ENCODE measurements at regions not wholly inside any gene's neighbourhood (a gene's known extent, or its start where the extent isn't known, plus 50 kb on each side); places are given as distances from the start of the nearest gene placed in this dataset.
A peak's percentile ranks its signal among the peaks of the same experiment; 100 is the strongest.

DNA sequence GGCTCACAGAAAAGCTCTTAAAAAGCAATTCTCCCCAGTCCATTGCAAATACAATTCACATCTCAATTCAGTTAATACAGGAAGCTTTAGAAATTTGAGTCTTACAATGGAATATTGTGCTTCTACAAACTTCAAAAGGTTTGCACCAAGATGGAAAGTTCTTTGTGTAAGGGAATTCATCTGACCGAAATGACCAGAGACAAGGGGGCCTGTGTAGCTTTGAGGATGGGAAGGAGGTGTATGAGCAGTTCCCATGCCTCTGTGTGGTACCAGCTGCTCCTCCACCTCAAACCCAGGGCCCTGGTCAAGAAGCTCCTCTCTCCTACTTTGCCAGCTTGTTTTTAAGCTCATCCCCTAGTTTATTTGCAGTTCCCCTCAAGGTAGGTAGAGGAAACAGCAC is 312.8 kb upstream of the PKDCC start:
- no peak overlapping the region; a peak in 1 of 22 replicates for H3K9ac ChIP-seq
- no peak for TF ChIP-seq Cebpa-rat (IDR thresholded peaks at IDR 0.05)
- H3K9me3 ChIP-seq (replicated peaks in 1 of 11): no peaks in the 10 kb centered on the region
- H3K27me3 ChIP-seq: no peaks in the 10 kb centered on the region
- H4K20me1 ChIP-seq: no peaks in the 10 kb centered on the region
- peaks cover 10 to 28% (median 18%) of the 10 kb centered on the region in 10 experiments; a peak in 18 of 20 replicates for H3K4me1 ChIP-seq
- H3K36me3 ChIP-seq: no peaks in the 10 kb centered on the region
- H3K27ac ChIP-seq: peak overlapping the region in 4 of 11 experiments; percentile 31 to 66 (median 44); a peak in 5 of 22 replicates
- peak overlapping the region in 6 of 11 experiments; percentile 16 to 80 (median 43); a peak in 10 of 22 replicates for H3K4me2 ChIP-seq
- no peak overlapping the region for H3K4me3 ChIP-seq

DNA sequence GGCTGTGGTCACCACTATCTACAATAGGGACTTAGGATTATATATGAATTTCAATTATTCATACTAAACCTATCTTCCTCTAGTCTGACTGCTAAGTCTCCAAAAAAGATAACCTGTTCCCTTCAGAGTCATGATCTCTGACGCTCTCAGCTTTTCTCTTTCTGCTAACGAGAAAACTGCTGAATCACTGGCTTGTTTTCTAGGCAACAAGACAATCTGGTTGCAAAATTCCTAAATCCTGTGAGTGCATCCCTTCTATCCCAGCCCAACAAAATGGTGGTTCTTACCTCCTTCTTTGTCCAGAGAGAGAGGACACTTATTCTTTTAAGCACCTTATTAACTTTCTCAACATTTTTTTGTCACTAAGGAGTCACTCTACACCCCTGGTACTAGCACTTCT is 312.3 kb upstream of the PKDCC start:
- Histone ChIP-seq H3K4me3 (no peak overlapping the region), H3K4me1 (peaks cover 10 to 28% (median 18%) of the 10 kb centered on the region in 10 experiments; a peak in 18 of 20 replicates), H3K27ac (peak overlapping the region in 6 of 11 experiments; percentile 11 to 66 (median 44); a peak in 10 of 22 replicates), H3K36me3 (no peaks in the 10 kb centered on the region), H3K4me2 (peak overlapping the region; percentile 0 to 80 (median 40); a peak in 20 of 22 replicates), H3K9ac (no peak overlapping the region; a peak in 1 of 22 replicates), H3K9me3 (replicated peaks in 1 of 11) (no peaks in the 10 kb centered on the region), H3K27me3 (no peaks in the 10 kb centered on the region), H4K20me1 (no peaks in the 10 kb centered on the region)
- TF ChIP-seq Cebpa-rat (IDR thresholded peaks at IDR 0.05): no peak

DNA sequence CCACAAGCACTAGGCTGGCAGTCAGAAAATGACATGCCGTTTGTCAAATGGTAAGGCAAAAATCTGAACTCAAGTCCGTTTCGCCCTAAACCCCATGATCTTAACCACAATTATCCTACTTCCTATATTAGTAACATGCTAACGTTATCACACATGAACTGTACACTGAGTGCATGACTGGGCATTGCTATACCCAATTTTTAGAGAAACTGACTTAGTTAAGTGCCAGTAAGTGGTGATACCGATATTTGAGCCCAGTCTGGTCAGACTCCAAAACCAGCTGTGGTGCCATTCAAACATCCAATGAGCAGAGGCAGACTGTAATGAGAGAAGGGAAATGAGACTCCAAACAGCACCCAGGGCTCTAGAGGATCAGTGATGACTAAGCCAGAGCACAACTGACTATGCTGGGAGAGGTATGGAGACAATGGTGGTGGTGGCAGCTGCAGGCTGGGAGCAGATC is 311.7 kb upstream of the PKDCC start:
- H3K27ac ChIP-seq: peak overlapping the region in 7 of 11 experiments; percentile 11 to 66 (median 44); a peak in 12 of 22 replicates

DNA sequence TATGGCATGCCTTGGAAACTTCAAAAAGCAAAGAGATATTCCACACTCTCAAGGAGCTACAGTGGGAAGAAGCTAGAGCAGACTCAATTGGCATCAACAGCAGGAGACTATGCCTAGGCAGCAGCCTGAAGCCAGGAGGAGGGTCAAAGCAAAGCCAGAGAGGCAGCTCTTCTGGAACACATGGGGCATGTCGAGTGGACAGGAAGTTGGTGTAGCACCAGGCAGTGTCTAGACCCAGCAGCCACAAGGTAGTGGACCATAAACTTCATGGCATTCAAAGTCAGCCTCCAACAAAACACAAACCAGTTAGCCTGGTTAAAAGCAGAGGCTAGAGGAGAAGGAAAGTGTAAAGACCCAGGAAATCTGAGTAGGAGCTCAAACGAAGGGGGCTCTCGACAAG is 311.2 kb upstream of the PKDCC start:
- Histone ChIP-seq H3K9ac (no peak overlapping the region), H3K4me2 (peak overlapping the region; percentile 0 to 80 (median 40); a peak in 14 of 22 replicates), H3K27me3 (no peaks in the 10 kb centered on the region), H3K4me1 (peaks cover 10 to 28% (median 18%) of the 10 kb centered on the region in 10 experiments; a peak in 18 of 20 replicates), H3K36me3 (no peaks in the 10 kb centered on the region), H3K27ac (peak overlapping the region in 5 of 11 experiments; percentile 23 to 66 (median 44); a peak in 10 of 22 replicates), H3K9me3 (replicated peaks in 1 of 11) (no peaks in the 10 kb centered on the region), H4K20me1 (no peaks in the 10 kb centered on the region), H3K4me3 (no peak overlapping the region)
- TF ChIP-seq Cebpa-rat (IDR thresholded peaks at IDR 0.05): no peak

More for the DNA sequence above, 311.7 kb upstream of the PKDCC start:
- H3K4me1 ChIP-seq: peaks cover 10 to 28% (median 18%) of the 10 kb centered on the region in 10 experiments; a peak in 18 of 20 replicates
- no peak overlapping the region for H3K4me3 ChIP-seq
- H3K9ac ChIP-seq: no peak overlapping the region
- no peak for TF ChIP-seq Cebpa-rat (IDR thresholded peaks at IDR 0.05)
- H4K20me1 ChIP-seq: no peaks in the 10 kb centered on the region
- no peaks in the 10 kb centered on the region for H3K36me3 ChIP-seq
- no peaks in the 10 kb centered on the region for H3K27me3 ChIP-seq
- no peaks in the 10 kb centered on the region for H3K9me3 ChIP-seq (replicated peaks in 1 of 11)
- H3K4me2 ChIP-seq: peak overlapping the region; percentile 0 to 80 (median 40); a peak in 20 of 22 replicates

DNA sequence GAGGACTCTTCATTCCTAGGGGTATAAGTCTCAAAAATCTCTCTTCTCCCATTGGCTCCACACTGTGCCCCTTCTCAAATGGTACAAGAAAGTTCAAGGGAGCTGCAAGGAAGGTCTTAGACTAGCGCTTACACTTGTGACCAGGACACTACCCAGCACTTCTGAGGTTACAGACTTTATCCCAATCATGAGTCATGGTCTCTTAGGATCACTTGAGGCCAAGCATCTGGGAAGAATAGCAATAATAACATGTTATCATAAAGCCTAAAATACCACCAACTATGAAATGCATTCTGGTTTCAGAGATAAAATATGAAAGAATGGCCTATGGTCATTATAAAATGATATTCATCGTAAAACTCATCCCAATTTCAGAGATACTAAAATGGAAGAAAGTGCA is 309.9 kb upstream of the PKDCC start:
- H3K4me2 ChIP-seq: no peak overlapping the region
- no peak overlapping the region for H3K9ac ChIP-seq
- TF ChIP-seq Cebpa-rat (IDR thresholded peaks at IDR 0.05): no peak
- no peaks in the 10 kb centered on the region for H4K20me1 ChIP-seq
- H3K27ac ChIP-seq: no peak overlapping the region
- peaks cover 10 to 28% (median 19%) of the 10 kb centered on the region in 10 experiments; a peak in 18 of 20 replicates for H3K4me1 ChIP-seq
- H3K4me3 ChIP-seq: no peak overlapping the region
- H3K36me3 ChIP-seq: no peaks in the 10 kb centered on the region
- H3K9me3 ChIP-seq (replicated peaks in 1 of 11): no peaks in the 10 kb centered on the region
- no peaks in the 10 kb centered on the region for H3K27me3 ChIP-seq

DNA sequence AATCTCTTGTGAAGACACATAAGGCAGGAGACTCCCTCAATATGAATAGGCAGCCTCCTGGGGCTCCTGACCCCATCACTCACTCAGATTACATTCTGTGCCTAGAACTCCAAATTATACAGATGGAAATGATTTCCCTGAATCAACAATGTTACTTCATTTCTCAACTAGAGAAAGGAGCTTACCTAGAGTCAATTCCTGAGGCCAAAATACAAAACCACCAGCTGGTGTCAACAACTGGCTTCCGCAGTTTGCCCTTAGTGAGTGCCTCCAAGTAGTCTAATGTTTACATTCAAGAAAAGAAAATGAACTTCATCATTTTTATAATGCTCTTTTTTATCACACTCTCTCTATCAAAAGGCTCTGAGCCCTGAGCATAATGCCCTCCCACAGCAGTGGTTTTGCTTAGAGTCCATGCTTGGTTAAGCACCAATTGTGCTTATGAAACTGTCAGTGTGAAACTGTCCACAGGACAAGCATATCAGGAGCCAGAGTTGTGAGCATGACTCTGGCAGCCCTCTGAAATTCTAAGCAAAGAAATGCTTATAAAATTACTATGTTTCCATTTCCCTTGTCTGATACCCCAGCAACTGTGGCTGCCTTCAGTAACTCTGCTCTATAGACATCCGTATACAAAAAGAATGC is 305.7 kb upstream of the PKDCC start:
- Histone ChIP-seq H3K36me3 (no peaks in the 10 kb centered on the region), H4K20me1 (no peaks in the 10 kb centered on the region), H3K4me2 (no peak overlapping the region), H3K27me3 (no peaks in the 10 kb centered on the region), H3K9me3 (replicated peaks in 1 of 11) (peaks cover 4 to 14% (median 10%) of the 10 kb centered on the region in 11 experiments; a peak in 15 of 22 replicates), H3K4me3 (no peak overlapping the region), H3K27ac (no peak overlapping the region), H3K4me1 (peaks cover 0 to 8% (median 0%) of the 10 kb centered on the region in 10 experiments; a peak in 2 of 20 replicates), H3K9ac (no peak overlapping the region)
- no peak for TF ChIP-seq Cebpa-rat (IDR thresholded peaks at IDR 0.05)

DNA sequence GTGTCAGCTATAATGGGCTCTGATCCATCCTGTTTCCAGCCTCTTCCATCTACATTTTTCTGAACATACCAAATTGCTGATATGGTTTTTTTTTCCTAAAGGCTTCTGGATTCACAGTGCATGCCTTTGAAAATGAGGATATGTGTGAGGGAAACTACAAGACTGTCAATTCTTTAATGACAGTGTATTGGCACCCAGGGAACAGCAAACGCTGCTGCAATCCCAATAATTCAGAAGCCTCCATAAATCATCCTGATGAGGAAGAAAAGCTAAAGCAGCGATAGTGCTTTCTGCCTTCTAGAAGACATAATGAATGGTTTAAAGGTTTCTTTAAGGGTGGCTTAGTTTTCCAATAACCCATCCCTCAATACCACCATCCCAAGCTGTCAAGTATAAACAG is 304.5 kb upstream of the PKDCC start:
- Histone ChIP-seq H3K27me3 (no peaks in the 10 kb centered on the region), H4K20me1 (no peaks in the 10 kb centered on the region), H3K9ac (no peak overlapping the region), H3K9me3 (replicated peaks in 1 of 11) (peaks cover 4 to 14% (median 10%) of the 10 kb centered on the region in 11 experiments; a peak in 15 of 22 replicates), H3K4me2 (no peak overlapping the region), H3K4me1 (peaks cover 0 to 8% (median 0%) of the 10 kb centered on the region in 10 experiments; a peak in 2 of 20 replicates), H3K4me3 (no peak overlapping the region), H3K27ac (no peak overlapping the region), H3K36me3 (no peaks in the 10 kb centered on the region)
- no peak for TF ChIP-seq Cebpa-rat (IDR thresholded peaks at IDR 0.05)

DNA sequence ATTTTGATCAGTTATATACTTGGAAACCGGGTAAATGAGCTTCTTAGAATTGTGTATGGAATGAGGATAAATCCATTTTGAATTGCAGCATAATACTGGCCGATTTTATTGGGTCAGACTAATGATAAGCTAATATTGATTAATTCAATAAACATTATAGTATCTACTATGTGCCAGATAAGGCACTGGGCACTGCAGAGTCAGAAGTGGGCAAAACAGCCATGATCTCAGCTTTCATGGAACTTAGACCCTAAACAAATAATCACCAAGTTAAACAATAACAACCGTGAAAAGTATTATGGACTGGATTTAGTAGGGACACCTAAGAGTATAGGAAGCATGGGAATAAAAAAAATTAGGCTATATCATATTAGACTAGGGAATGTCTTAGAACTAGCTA is 297.0 kb upstream of the PKDCC start:
- no peak overlapping the region for H3K9ac ChIP-seq
- no peak overlapping the region for H3K4me3 ChIP-seq
- H3K4me1 ChIP-seq: no peaks in the 10 kb centered on the region
- H3K27ac ChIP-seq: no peak overlapping the region
- H3K9me3 ChIP-seq (replicated peaks in 1 of 11): peaks cover 0 to 5% (median 0%) of the 10 kb centered on the region in 11 experiments; a peak in 6 of 22 replicates
- H4K20me1 ChIP-seq: no peaks in the 10 kb centered on the region
- H3K4me2 ChIP-seq: no peak overlapping the region
- H3K36me3 ChIP-seq: no peaks in the 10 kb centered on the region
- no peak for TF ChIP-seq Cebpa-rat (IDR thresholded peaks at IDR 0.05)
- H3K27me3 ChIP-seq: no peaks in the 10 kb centered on the region

DNA sequence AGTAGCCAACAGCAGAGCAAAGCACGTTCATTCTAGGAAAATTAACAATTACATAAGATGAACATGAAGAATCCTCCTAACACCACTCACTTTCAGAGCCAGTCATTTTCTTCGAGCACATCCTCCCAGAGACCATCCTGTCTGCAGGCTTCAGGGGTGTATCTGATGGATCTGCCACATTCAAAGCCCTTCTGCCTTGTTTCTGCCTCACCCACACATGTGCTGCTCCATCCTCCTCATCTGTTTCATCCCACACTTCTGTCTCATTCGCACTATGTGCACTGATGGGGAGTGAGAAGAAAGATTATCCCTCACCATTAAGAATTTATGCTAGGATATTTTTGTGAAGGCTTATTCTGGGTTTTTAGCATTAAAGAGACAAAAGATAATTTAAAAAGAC is 287.9 kb upstream of the PKDCC start:
- no peaks in the 10 kb centered on the region for H3K4me1 ChIP-seq
- H3K9ac ChIP-seq: no peak overlapping the region
- no peak overlapping the region for H3K4me3 ChIP-seq
- no peaks in the 10 kb centered on the region for H3K9me3 ChIP-seq (replicated peaks in 1 of 11)
- no peak for TF ChIP-seq Cebpa-rat (IDR thresholded peaks at IDR 0.05)
- no peaks in the 10 kb centered on the region for H3K27me3 ChIP-seq
- no peak overlapping the region for H3K4me2 ChIP-seq
- no peak overlapping the region for H3K27ac ChIP-seq
- no peaks in the 10 kb centered on the region for H4K20me1 ChIP-seq
- no peaks in the 10 kb centered on the region for H3K36me3 ChIP-seq
